Keratinocyte (primary cell): ENCODE measurements at regions not wholly inside any gene's neighbourhood (a gene's known extent, or its start where the extent isn't known, plus 50 kb on each side); places are given as distances from the start of the nearest gene placed in this dataset.

Experiments used
- DNase-seq: peaks from one replicate; pipeline ENCODE4 v3.0.0-alpha.2; 2011; ENCODE audit warnings: low read depth, missing footprints, low spot score
- FAIRE-seq: peaks from 2 replicates; lab custom pipeline; 2011; peaks lifted over from hg19 to GRCh38; lab: Jason Lieb, UNC
- H2AFZ ChIP-seq: 2 replicates; pipeline ENCODE4 v1.6.0; 2012; ENCODE audit warnings: low read length, control low read depth, inconsistent platforms; ENCODE audit not compliant: control insufficient read depth
- H3K27ac ChIP-seq: 2 replicates; pipeline ENCODE4 v1.5.1; 2011; ENCODE audit warnings: low read length; ENCODE audit not compliant: control insufficient read depth, insufficient read depth
- H3K27me3 ChIP-seq: 3 replicates; pipeline ENCODE4 v1.6.0; 2011; ENCODE audit warnings: low read length; ENCODE audit not compliant: control insufficient read depth, insufficient read depth; ENCODE audit errors: extremely low read depth
- H3K36me3 ChIP-seq, 2 experiments: 2 replicates in 1 of 2; 3 replicates in 1 of 2; pipeline ENCODE4 v1.5.1; 2011; ENCODE audit warnings: low read length in 2 of 2, mild to moderate bottlenecking in 1 of 2; ENCODE audit not compliant: control insufficient read depth in 2 of 2, insufficient read depth in 2 of 2; ENCODE audit errors: extremely low read depth in 1 of 2
- H3K4me1 ChIP-seq: 3 replicates; pipeline ENCODE4 v1.5.1; 2011; ENCODE audit warnings: low read length; ENCODE audit not compliant: control insufficient read depth, insufficient read depth; ENCODE audit errors: extremely low read depth
- H3K4me2 ChIP-seq: 3 replicates; pipeline ENCODE4 v1.6.0; 2011; ENCODE audit warnings: low read depth, low read length; ENCODE audit not compliant: control insufficient read depth, insufficient read depth; ENCODE audit errors: extremely low read depth
- H3K4me3 ChIP-seq, 3 experiments: fragments of 200-600 bp in 1 of 3; sonication (generic) in 1 of 3; 2 replicates in 2 of 3; 3 replicates in 1 of 3; pipeline ENCODE4 v1.5.1; 2011 to 2016; ENCODE audit warnings: low read length in 3 of 3, mild to moderate bottlenecking in 3 of 3, control low read depth in 2 of 3, inconsistent platforms in 1 of 3, low read depth in 1 of 3, mixed read lengths in 1 of 3, mixed run types in 1 of 3, moderate library complexity in 1 of 3; ENCODE audit not compliant: control insufficient read depth in 2 of 3, insufficient read depth in 2 of 3; ENCODE audit errors: extremely low read depth in 1 of 3
- H3K79me2 ChIP-seq: 2 replicates; pipeline ENCODE4 v1.6.0; 2012; ENCODE audit warnings: low read length; ENCODE audit not compliant: control insufficient read depth, insufficient read depth
- H3K9ac ChIP-seq: 3 replicates; pipeline ENCODE4 v1.6.0; 2011; ENCODE audit warnings: low read length; ENCODE audit not compliant: control insufficient read depth, insufficient read depth; ENCODE audit errors: extremely low read depth
- H3K9me1 ChIP-seq: 3 replicates; pipeline ENCODE4 v1.6.0; 2011; ENCODE audit warnings: low read length; ENCODE audit not compliant: control insufficient read depth, insufficient read depth; ENCODE audit errors: extremely low read depth
- H3K9me3 ChIP-seq: 2 replicates; pipeline ENCODE4 v1.5.1; 2012; ENCODE audit warnings: low read depth, low read length; ENCODE audit not compliant: control insufficient read depth
- H4K20me1 ChIP-seq: 3 replicates; pipeline ENCODE4 v1.6.0; 2011; ENCODE audit warnings: low read length; ENCODE audit not compliant: control insufficient read depth, insufficient read depth; ENCODE audit errors: extremely low read depth
- CTCF ChIP-seq, 3 experiments: IDR thresholded peaks in 1 of 3; conservative IDR thresholded peaks in 1 of 3; optimal IDR thresholded peaks in 1 of 3; 2 replicates in 2 of 3; 3 replicates in 1 of 3; pipeline versions ENCODE3 to v1.5.1; 2011; ENCODE audit warnings: low read length in 3 of 3, mild to moderate bottlenecking in 3 of 3, moderate library complexity in 2 of 3, control low read depth in 1 of 3, inconsistent platforms in 1 of 3; ENCODE audit not compliant: insufficient read depth in 2 of 3; ENCODE audit errors: extremely low read depth in 1 of 3
- EZH2 ChIP-seq: IDR thresholded peaks from one replicate; pipeline ENCODE4 v1.6.1; 2012; ENCODE audit warnings: inconsistent platforms, mild to moderate bottlenecking, low read length, moderate library complexity
- dilution Hi-C: fragments of 300-500 bp; cut with MboI; formaldehyde crosslinking; loops from one replicate; pipeline ENCODE4 v1.7.0; 2020; ENCODE audit warnings: low sequenced_read_pairs; ENCODE audit not compliant: extremely low pct_ligation_motif_present

GRCh38 chr6:103723438-103724322, 1136.0 kb downstream of the HACE1 start:
- H4K20me1 ChIP-seq, result no peaks in the 10 kb centered on the region
- no peak overlapping the region for H3K4me2 ChIP-seq
- FAIRE-seq (no peak), DNase-seq (no peak)
- H2AFZ ChIP-seq, result no peak overlapping the region
- no peaks in the 10 kb centered on the region for H3K9me1 ChIP-seq
- dilution Hi-C loops, result no loop called here
- no peaks in the 10 kb centered on the region for H3K79me2 ChIP-seq
- H3K9ac ChIP-seq, result no peak overlapping the region
- no peaks in the 10 kb centered on the region for H3K27me3 ChIP-seq
- H3K36me3 ChIP-seq, result no peaks in the 10 kb centered on the region
- no peak overlapping the region for H3K4me3 ChIP-seq
- no peak overlapping the region for H3K27ac ChIP-seq
- TF ChIP-seq EZH2 (no peak), CTCF (optimal IDR thresholded peaks at IDR 0.05 in 1 of 3, IDR thresholded peaks at IDR 0.05 in 1 of 3, conservative IDR thresholded peaks at IDR 0.05 in 1 of 3; ENCODE audit: extremely low read depth in 1 of 3, insufficient read depth in 2 of 3, low read length in 3 of 3) (no peak)
- H3K9me3 ChIP-seq, result no peaks in the 10 kb centered on the region
- no peaks in the 10 kb centered on the region for H3K4me1 ChIP-seq

GRCh38 chr6:103722683-103723082, 1137.0 kb downstream of the HACE1 start:
- Histone ChIP-seq H3K79me2 (no peaks in the 10 kb centered on the region), H3K4me3 (no peak overlapping the region), H3K9me1 (no peaks in the 10 kb centered on the region), H3K27me3 (no peaks in the 10 kb centered on the region), H4K20me1 (no peaks in the 10 kb centered on the region), H3K9ac (no peak overlapping the region), H3K9me3 (no peaks in the 10 kb centered on the region), H3K27ac (no peak overlapping the region), H3K4me1 (no peaks in the 10 kb centered on the region), H3K36me3 (no peaks in the 10 kb centered on the region), H3K4me2 (no peak overlapping the region), H2AFZ (no peak overlapping the region)
- DNase-seq, result no peak
- dilution Hi-C loops, result no loop called here
- TF ChIP-seq EZH2 (no peak), CTCF (optimal IDR thresholded peaks at IDR 0.05 in 1 of 3, IDR thresholded peaks at IDR 0.05 in 1 of 3, conservative IDR thresholded peaks at IDR 0.05 in 1 of 3; ENCODE audit: extremely low read depth in 1 of 3, insufficient read depth in 2 of 3, low read length in 3 of 3) (no peak)
- no peak for FAIRE-seq
